ENCODE measurements at regions not wholly inside any gene's neighbourhood (a gene's known extent, or its start where the extent isn't known, plus 50 kb on each side); places are given as distances from the start of the nearest gene placed in this dataset.
"Not testable (repeated sequence)": the region's sequence is repeated elsewhere in the genome, so short reads cannot be mapped to it uniquely, and the experiment has no call there.

- no peak for DNase-seq
- Histone ChIP-seq H3K36me3 (replicated peaks) (peaks cover 8% of the 10 kb centered on the region), H3K27me3 (replicated peaks) (no peaks in the 10 kb centered on the region), H3K4me3 (ENCODE audit: low read depth, low read length) (no peak overlapping the region), H3K27ac (no peak overlapping the region)
- TF ChIP-seq CTCF (IDR thresholded peaks at IDR 0.05; ENCODE audit: low read depth, low read length, missing control alignments) = no peak
- in situ Hi-C loops (cut with HindIII; ENCODE audit: low pct_ligation_motif_present, low sequenced_read_pairs) = no loop called here
Observed at GRCh38 chr19:5285955-5286354, 54.7 kb downstream of the PTPRS start.

GRCh38 chr19:5285311-5285710 is 55.3 kb downstream of the PTPRS start:
- no peak for TF ChIP-seq CTCF (IDR thresholded peaks at IDR 0.05; ENCODE audit: low read depth, low read length, missing control alignments)
- no peak for DNase-seq
- Histone ChIP-seq H3K36me3 (replicated peaks) (peaks cover 8% of the 10 kb centered on the region), H3K27ac (no peak overlapping the region), H3K4me3 (ENCODE audit: low read depth, low read length) (no peak overlapping the region), H3K27me3 (replicated peaks) (no peaks in the 10 kb centered on the region)
- in situ Hi-C loops (cut with HindIII; ENCODE audit: low pct_ligation_motif_present, low sequenced_read_pairs) = no loop called here

- Histone ChIP-seq H3K27me3 (replicated peaks) (no peaks in the 10 kb centered on the region), H3K36me3 (replicated peaks) (peaks cover 8% of the 10 kb centered on the region), H3K4me3 (ENCODE audit: low read depth, low read length) (no peak overlapping the region), H3K27ac (no peak overlapping the region)
- in situ Hi-C loops (cut with HindIII; ENCODE audit: low pct_ligation_motif_present, low sequenced_read_pairs) = no loop called here
- TF ChIP-seq CTCF (IDR thresholded peaks at IDR 0.05; ENCODE audit: low read depth, low read length, missing control alignments) = no peak
- no peak for DNase-seq
Observed at GRCh38 chr19:5282901-5283300, 57.7 kb downstream of the PTPRS start.

GRCh38 chr19:5281588-5281987 is 59.0 kb downstream of the PTPRS start:
- no peak for DNase-seq
- in situ Hi-C loops (cut with HindIII; ENCODE audit: low pct_ligation_motif_present, low sequenced_read_pairs) = no loop called here
- Histone ChIP-seq H3K4me3 (ENCODE audit: low read depth, low read length) (no peak overlapping the region), H3K27ac (no peak overlapping the region), H3K36me3 (replicated peaks) (peaks cover 8% of the 10 kb centered on the region), H3K27me3 (replicated peaks) (no peaks in the 10 kb centered on the region)
- TF ChIP-seq CTCF (IDR thresholded peaks at IDR 0.05; ENCODE audit: low read depth, low read length, missing control alignments) = peak; percentile 1

GRCh38 chr19:5275668-5276067 is 64.9 kb downstream of the PTPRS start:
- H3K4me3 ChIP-seq (ENCODE audit: low read depth, low read length); DNase-seq; in situ Hi-C loops (cut with HindIII; ENCODE audit: low pct_ligation_motif_present, low sequenced_read_pairs); H3K27ac ChIP-seq; H3K27me3 ChIP-seq (replicated peaks): not testable (repeated sequence)
- peaks cover 21% of the 10 kb centered on the region for H3K36me3 ChIP-seq (replicated peaks)

GRCh38 chr19:5273782-5274181 is 66.8 kb downstream of the PTPRS start:
- H3K4me3 ChIP-seq (ENCODE audit: low read depth, low read length) = no peak overlapping the region
- H3K27me3 ChIP-seq (replicated peaks) = no peaks in the 10 kb centered on the region
- H3K27ac ChIP-seq = no peak overlapping the region
- H3K36me3 ChIP-seq (replicated peaks) = peaks cover 22% of the 10 kb centered on the region
- in situ Hi-C loops (cut with HindIII; ENCODE audit: low pct_ligation_motif_present, low sequenced_read_pairs) = no loop called here
- no peak for DNase-seq
- no peak for TF ChIP-seq CTCF (IDR thresholded peaks at IDR 0.05; ENCODE audit: low read depth, low read length, missing control alignments)
